LNCaP clone FGC (cell line): ENCODE measurements at regions not wholly inside any gene's neighbourhood (a gene's known extent, or its start where the extent isn't known, plus 50 kb on each side); places are given as distances from the start of the nearest gene placed in this dataset.

Experiments
- DNase-seq: peaks from one replicate; pipeline ENCODE4 v3.0.0-alpha.2; 2011; ENCODE audit warnings: low read depth
- H3K4me3 ChIP-seq: 2 replicates; pipeline ENCODE4 v1.5.1; 2011; ENCODE audit warnings: mild to moderate bottlenecking, low read depth, low read length, control low read depth
- CTCF ChIP-seq: IDR thresholded peaks from 2 replicates; pipeline ENCODE4 v1.5.1; 2012; ENCODE audit warnings: mild to moderate bottlenecking; ENCODE audit not compliant: control insufficient read depth, insufficient read depth; ENCODE audit errors: extremely low read depth

GRCh38 chr6:14765106-14765505, 480.8 kb upstream of the JARID2 start:
- no peak for DNase-seq
- no peak for TF ChIP-seq CTCF
- no peak overlapping the region for H3K4me3 ChIP-seq

- H3K4me3 ChIP-seq, result no peak overlapping the region
- TF ChIP-seq CTCF, result no peak
- DNase-seq, result no peak
Measured at GRCh38 chr6:14765721-14766390, 480.0 kb upstream of the JARID2 start.

- H3K4me3 ChIP-seq, result no peak overlapping the region
- TF ChIP-seq CTCF, result no peak
- no peak for DNase-seq
Measured at GRCh38 chr6:14766391-14766994, 479.4 kb upstream of the JARID2 start.

GRCh38 chr6:14767226-14767625, 478.6 kb upstream of the JARID2 start:
- no peak for DNase-seq
- H3K4me3 ChIP-seq, result no peak overlapping the region
- no peak for TF ChIP-seq CTCF

- DNase-seq, result no peak
- H3K4me3 ChIP-seq, result no peak overlapping the region
- TF ChIP-seq CTCF, result no peak
Measured at GRCh38 chr6:14770040-14770439, 475.8 kb upstream of the JARID2 start.

GRCh38 chr6:14770572-14770971, 475.3 kb upstream of the JARID2 start:
- DNase-seq, result no peak
- H3K4me3 ChIP-seq, result no peak overlapping the region
- no peak for TF ChIP-seq CTCF

GRCh38 chr6:14771016-14771415, 474.9 kb upstream of the JARID2 start:
- H3K4me3 ChIP-seq, result no peak overlapping the region
- no peak for TF ChIP-seq CTCF
- DNase-seq, result no peak
